ENCODE measurements at regions not wholly inside any gene's neighbourhood (a gene's known extent, or its start where the extent isn't known, plus 50 kb on each side); places are given as distances from the start of the nearest gene placed in this dataset.

- TF ChIP-seq CTCF (IDR thresholded peaks at IDR 0.05 in 2 of 3, conservative IDR thresholded peaks at IDR 0.05 in 1 of 3; ENCODE audit: borderline replicate concordance in 1 of 3, insufficient read depth in 1 of 3, low read depth in 2 of 3, low read length in 2 of 3) (no peak), POLR2A (IDR thresholded peaks at IDR 0.05; ENCODE audit: borderline replicate concordance, extremely low read depth, insufficient read depth, insufficient read length) (no peak), SP1 (IDR thresholded peaks at IDR 0.05; ENCODE audit: low read depth) (no peak), EZH2phosphoT487 (IDR thresholded peaks at IDR 0.05; ENCODE audit: borderline replicate concordance) (no peak), EZH2 (IDR thresholded peaks at IDR 0.05) (no peak), POLR2AphosphoS5 (IDR thresholded peaks at IDR 0.05; ENCODE audit: low read depth, low read length) (no peak), MAX (IDR thresholded peaks at IDR 0.05) (no peak), TCF7L2 (IDR thresholded peaks at IDR 0.05; ENCODE audit: borderline replicate concordance, extremely low read depth, insufficient read depth, insufficient read length) (no peak), RAD21 (IDR thresholded peaks at IDR 0.05; ENCODE audit: low read depth) (no peak), SIN3A (IDR thresholded peaks at IDR 0.05; ENCODE audit: low read depth) (no peak), JUND (IDR thresholded peaks at IDR 0.05) (no peak)
Observed at GRCh38 chr7:138289082-138289481, 171.0 kb upstream of the TRIM24 start.

Data from HCT116 (cell line).